ENCODE measurements at regions not wholly inside any gene's neighbourhood (a gene's known extent, or its start where the extent isn't known, plus 50 kb on each side); places are given as distances from the start of the nearest gene placed in this dataset.

DNA sequence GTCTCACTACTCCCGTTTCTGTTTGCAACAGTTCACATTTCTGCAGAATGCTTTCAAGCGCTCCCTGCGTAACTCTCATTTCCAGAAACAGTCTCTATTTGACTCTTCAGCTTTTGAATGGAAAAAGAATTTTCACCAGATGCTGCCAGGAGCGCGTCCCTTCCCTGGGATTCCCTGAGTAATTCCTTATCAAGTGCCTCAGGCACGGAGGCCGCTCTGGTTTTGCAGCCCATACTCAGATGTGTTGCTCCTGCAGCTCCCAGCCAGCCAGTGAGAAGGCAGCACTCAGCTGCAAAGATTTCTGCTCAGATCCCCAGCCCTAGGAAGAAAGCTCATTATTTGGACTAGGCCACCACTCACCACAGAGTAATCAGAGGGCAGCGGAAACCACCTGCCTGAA lies 161.1 kb upstream of the CHST15 start:
- H3K9ac ChIP-seq (ENCODE audit: control insufficient read depth, insufficient read depth, low read length): no peak overlapping the region
- H3K27ac ChIP-seq (ENCODE audit: control insufficient read depth, insufficient read depth): no peak overlapping the region
- WGBS (ENCODE audit: insufficient coverage, insufficient replicate concordance, low lambda C conversion rate, missing lambda C conversion rate): 88% methylated on average over 8 of the region's 8 CpGs
- no peak overlapping the region for H3K4me3 ChIP-seq
- no peak for FAIRE-seq
- ChIA-PET POLR2A (no interaction called here), RAD21 (ENCODE audit: unreplicated experiment) (no interaction called here), SMC1A (ENCODE audit: uncharacterized antibody, unreplicated experiment) (interaction anchor here (1.1 to 1.6 kb wide), 3 partner anchors 22 to 257 kb away, joined by 3 read pairs; no protein-coding TSS in a partner anchor), CTCF (interaction anchor here (1.6 kb wide), 1 partner anchor 10 kb away, joined by 3 read pairs; no protein-coding TSS in a partner anchor)
- peaks cover 8% of the 10 kb centered on the region; the same call in 2 of the 3 replicates for H3K9me3 ChIP-seq (replicated peaks; ENCODE audit: control insufficient read depth, insufficient read depth, low read length)
- no peaks in the 10 kb centered on the region for H4K20me1 ChIP-seq (ENCODE audit: control insufficient read depth, insufficient read depth)
- no peak for ATAC-seq
- peaks cover 30% of the 10 kb centered on the region for H3K4me1 ChIP-seq (ENCODE audit: control insufficient read depth, insufficient read depth, low read length)
- DNase-seq (ENCODE audit: low read depth, low spot score): no peak
- BruUV-seq (replicated peaks): no TSS peak
- no peaks in the 10 kb centered on the region for H3K79me2 ChIP-seq (ENCODE audit: control insufficient read depth, insufficient read depth, low read length)
- no peaks in the 10 kb centered on the region for H3K27me3 ChIP-seq (replicated peaks in 1 of 2; ENCODE audit: control insufficient read depth in 2 of 2, insufficient read depth in 2 of 2, low read length in 1 of 2)
- no peak overlapping the region for H3K4me2 ChIP-seq (ENCODE audit: control insufficient read depth, insufficient read depth)
- intact Hi-C loops (cut with micrococcal nuclease; ENCODE audit: unreplicated experiment): loop anchor here (5.0 to 10.0 kb wide), 2 partner anchors 33 to 130 kb away; no protein-coding TSS in a partner anchor
- in situ Hi-C loops (cut with MboI): no loop called here
- H3K36me3 ChIP-seq (ENCODE audit: control insufficient read depth in 2 of 2, insufficient read depth in 2 of 2, low read length in 1 of 2): no peaks in the 10 kb centered on the region
- no peak overlapping the region for H2AFZ ChIP-seq (ENCODE audit: control insufficient read depth, low read depth, low read length)
- TF ChIP-seq NR2C2 (IDR thresholded peaks at IDR 0.05; ENCODE audit: borderline replicate concordance, control insufficient read depth, insufficient read length, low read depth) (no peak), TCF12 (IDR thresholded peaks at IDR 0.05; ENCODE audit: low read depth, low read length) (no peak), JUND (IDR thresholded peaks at IDR 0.05; ENCODE audit: low read depth, low read length) (no peak), EGR1 (IDR thresholded peaks at IDR 0.05; ENCODE audit: borderline replicate concordance in 1 of 2, low read depth in 2 of 2, low read length in 2 of 2) (no peak), FOXM1 (IDR thresholded peaks at IDR 0.05; ENCODE audit: low read depth, low read length) (no peak), ZSCAN29 (IDR thresholded peaks at IDR 0.05) (no peak)
- TF ChIP-seq, protein P1, sequence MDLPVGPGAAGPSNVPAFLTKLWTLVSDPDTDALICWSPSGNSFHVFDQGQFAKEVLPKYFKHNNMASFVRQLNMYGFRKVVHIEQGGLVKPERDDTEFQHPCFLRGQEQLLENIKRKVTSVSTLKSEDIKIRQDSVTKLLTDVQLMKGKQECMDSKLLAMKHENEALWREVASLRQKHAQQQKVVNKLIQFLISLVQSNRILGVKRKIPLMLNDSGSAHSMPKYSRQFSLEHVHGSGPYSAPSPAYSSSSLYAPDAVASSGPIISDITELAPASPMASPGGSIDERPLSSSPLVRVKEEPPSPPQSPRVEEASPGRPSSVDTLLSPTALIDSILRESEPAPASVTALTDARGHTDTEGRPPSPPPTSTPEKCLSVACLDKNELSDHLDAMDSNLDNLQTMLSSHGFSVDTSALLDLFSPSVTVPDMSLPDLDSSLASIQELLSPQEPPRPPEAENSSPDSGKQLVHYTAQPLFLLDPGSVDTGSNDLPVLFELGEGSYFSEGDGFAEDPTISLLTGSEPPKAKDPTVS (IDR thresholded peaks at IDR 0.05; ENCODE audit: low read depth, low read length): no peak
- TF ChIP-seq, protein P2, sequence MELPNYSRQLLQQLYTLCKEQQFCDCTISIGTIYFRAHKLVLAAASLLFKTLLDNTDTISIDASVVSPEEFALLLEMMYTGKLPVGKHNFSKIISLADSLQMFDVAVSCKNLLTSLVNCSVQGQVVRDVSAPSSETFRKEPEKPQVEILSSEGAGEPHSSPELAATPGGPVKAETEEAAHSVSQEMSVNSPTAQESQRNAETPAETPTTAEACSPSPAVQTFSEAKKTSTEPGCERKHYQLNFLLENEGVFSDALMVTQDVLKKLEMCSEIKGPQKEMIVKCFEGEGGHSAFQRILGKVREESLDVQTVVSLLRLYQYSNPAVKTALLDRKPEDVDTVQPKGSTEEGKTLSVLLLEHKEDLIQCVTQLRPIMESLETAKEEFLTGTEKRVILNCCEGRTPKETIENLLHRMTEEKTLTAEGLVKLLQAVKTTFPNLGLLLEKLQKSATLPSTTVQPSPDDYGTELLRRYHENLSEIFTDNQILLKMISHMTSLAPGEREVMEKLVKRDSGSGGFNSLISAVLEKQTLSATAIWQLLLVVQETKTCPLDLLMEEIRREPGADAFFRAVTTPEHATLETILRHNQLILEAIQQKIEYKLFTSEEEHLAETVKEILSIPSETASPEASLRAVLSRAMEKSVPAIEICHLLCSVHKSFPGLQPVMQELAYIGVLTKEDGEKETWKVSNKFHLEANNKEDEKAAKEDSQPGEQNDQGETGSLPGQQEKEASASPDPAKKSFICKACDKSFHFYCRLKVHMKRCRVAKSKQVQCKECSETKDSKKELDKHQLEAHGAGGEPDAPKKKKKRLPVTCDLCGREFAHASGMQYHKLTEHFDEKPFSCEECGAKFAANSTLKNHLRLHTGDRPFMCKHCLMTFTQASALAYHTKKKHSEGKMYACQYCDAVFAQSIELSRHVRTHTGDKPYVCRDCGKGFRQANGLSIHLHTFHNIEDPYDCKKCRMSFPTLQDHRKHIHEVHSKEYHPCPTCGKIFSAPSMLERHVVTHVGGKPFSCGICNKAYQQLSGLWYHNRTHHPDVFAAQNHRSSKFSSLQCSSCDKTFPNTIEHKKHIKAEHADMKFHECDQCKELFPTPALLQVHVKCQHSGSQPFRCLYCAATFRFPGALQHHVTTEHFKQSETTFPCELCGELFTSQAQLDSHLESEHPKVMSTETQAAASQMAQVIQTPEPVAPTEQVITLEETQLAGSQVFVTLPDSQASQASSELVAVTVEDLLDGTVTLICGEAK (IDR thresholded peaks at IDR 0.05; ENCODE audit: borderline replicate concordance): no peak
- TF ChIP-seq, protein P3, sequence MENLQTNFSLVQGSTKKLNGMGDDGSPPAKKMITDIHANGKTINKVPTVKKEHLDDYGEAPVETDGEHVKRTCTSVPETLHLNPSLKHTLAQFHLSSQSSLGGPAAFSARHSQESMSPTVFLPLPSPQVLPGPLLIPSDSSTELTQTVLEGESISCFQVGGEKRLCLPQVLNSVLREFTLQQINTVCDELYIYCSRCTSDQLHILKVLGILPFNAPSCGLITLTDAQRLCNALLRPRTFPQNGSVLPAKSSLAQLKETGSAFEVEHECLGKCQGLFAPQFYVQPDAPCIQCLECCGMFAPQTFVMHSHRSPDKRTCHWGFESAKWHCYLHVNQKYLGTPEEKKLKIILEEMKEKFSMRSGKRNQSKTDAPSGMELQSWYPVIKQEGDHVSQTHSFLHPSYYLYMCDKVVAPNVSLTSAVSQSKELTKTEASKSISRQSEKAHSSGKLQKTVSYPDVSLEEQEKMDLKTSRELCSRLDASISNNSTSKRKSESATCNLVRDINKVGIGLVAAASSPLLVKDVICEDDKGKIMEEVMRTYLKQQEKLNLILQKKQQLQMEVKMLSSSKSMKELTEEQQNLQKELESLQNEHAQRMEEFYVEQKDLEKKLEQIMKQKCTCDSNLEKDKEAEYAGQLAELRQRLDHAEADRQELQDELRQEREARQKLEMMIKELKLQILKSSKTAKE (IDR thresholded peaks at IDR 0.05; ENCODE audit: low read depth, poor library complexity, severe bottlenecking): no peak
- TF ChIP-seq, protein P4, sequence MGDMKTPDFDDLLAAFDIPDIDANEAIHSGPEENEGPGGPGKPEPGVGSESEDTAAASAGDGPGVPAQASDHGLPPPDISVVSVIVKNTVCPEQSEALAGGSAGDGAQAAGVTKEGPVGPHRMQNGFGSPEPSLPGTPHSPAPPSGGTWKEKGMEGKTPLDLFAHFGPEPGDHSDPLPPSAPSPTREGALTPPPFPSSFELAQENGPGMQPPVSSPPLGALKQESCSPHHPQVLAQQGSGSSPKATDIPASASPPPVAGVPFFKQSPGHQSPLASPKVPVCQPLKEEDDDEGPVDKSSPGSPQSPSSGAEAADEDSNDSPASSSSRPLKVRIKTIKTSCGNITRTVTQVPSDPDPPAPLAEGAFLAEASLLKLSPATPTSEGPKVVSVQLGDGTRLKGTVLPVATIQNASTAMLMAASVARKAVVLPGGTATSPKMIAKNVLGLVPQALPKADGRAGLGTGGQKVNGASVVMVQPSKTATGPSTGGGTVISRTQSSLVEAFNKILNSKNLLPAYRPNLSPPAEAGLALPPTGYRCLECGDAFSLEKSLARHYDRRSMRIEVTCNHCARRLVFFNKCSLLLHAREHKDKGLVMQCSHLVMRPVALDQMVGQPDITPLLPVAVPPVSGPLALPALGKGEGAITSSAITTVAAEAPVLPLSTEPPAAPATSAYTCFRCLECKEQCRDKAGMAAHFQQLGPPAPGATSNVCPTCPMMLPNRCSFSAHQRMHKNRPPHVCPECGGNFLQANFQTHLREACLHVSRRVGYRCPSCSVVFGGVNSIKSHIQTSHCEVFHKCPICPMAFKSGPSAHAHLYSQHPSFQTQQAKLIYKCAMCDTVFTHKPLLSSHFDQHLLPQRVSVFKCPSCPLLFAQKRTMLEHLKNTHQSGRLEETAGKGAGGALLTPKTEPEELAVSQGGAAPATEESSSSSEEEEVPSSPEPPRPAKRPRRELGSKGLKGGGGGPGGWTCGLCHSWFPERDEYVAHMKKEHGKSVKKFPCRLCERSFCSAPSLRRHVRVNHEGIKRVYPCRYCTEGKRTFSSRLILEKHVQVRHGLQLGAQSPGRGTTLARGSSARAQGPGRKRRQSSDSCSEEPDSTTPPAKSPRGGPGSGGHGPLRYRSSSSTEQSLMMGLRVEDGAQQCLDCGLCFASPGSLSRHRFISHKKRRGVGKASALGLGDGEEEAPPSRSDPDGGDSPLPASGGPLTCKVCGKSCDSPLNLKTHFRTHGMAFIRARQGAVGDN (IDR thresholded peaks at IDR 0.05): no peak
- TF ChIP-seq, protein P5, sequence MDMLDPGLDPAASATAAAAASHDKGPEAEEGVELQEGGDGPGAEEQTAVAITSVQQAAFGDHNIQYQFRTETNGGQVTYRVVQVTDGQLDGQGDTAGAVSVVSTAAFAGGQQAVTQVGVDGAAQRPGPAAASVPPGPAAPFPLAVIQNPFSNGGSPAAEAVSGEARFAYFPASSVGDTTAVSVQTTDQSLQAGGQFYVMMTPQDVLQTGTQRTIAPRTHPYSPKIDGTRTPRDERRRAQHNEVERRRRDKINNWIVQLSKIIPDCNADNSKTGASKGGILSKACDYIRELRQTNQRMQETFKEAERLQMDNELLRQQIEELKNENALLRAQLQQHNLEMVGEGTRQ (IDR thresholded peaks at IDR 0.05; ENCODE audit: borderline replicate concordance, low read depth, low read length): no peak

Data from GM12878 (cell line).